Osteocyte (in vitro differentiated cells): ENCODE measurements at regions not wholly inside any gene's neighbourhood (a gene's known extent, or its start where the extent isn't known, plus 50 kb on each side); places are given as distances from the start of the nearest gene placed in this dataset.

Source experiments
- DNase-seq: peaks from one replicate; pipeline ENCODE4 v3.0.0; 2021; ENCODE audit warnings: mixed read lengths; ENCODE audit not compliant: unreplicated experiment; ENCODE audit errors: extremely low spot score
- H3K27ac Mint-ChIP-seq: one replicate; pipeline ENCODE4 v1.8.0; 2021; ENCODE audit warnings: mild to moderate bottlenecking, mixed read lengths; ENCODE audit not compliant: unreplicated experiment
- H3K27me3 Mint-ChIP-seq: one replicate; pipeline ENCODE4 v1.8.0; 2021; ENCODE audit warnings: mixed read lengths; ENCODE audit not compliant: unreplicated experiment
- H3K36me3 Mint-ChIP-seq: one replicate; pipeline ENCODE4 v1.8.0; 2021; ENCODE audit warnings: mixed read lengths; ENCODE audit not compliant: unreplicated experiment
- H3K4me1 Mint-ChIP-seq: one replicate; pipeline ENCODE4 v1.8.0; 2021; ENCODE audit warnings: mixed read lengths; ENCODE audit not compliant: unreplicated experiment
- H3K4me3 Mint-ChIP-seq: one replicate; pipeline ENCODE4 v1.8.0; 2021; ENCODE audit warnings: mild to moderate bottlenecking, moderate library complexity, mixed read lengths; ENCODE audit not compliant: unreplicated experiment
- H3K9me3 Mint-ChIP-seq: one replicate; pipeline ENCODE4 v1.8.0; 2021; ENCODE audit warnings: mixed read lengths; ENCODE audit not compliant: unreplicated experiment
- CTCF ChIP-seq: fragments of 200-600 bp; sonication (generic); IDR thresholded peaks from 2 replicates; pipeline ENCODE4 v1.5.0; 2021; ENCODE audit warnings: antibody characterized with exemption, mild to moderate bottlenecking, moderate library complexity

DNA sequence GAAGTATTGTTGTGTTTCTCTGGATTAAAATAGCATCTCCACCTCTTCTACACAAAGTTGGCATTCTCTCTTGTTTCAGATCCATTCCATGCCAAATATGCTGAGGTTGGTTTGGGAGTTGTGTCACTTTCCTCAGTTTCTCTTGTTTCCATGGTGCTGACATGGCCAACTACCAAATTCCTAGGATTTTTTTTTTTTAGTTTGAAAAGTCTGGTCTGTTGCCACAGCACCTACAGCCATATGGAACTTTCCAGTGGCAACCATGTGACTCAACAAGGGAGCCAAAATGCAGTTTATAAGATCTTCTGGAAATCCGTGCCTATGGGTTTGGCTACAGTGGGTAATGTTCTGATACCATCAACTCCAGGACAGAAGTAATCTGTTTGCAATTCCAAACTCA, 96.0 kb upstream of the CLSTN2 start:
- H3K36me3 Mint-ChIP-seq: no peaks in the 10 kb centered on the region
- no peak for DNase-seq
- TF ChIP-seq CTCF: no peak
- H3K4me1 Mint-ChIP-seq: no peaks in the 10 kb centered on the region
- no peak overlapping the region for H3K27ac Mint-ChIP-seq
- no peaks in the 10 kb centered on the region for H3K9me3 Mint-ChIP-seq
- peaks cover 22% of the 10 kb centered on the region for H3K27me3 Mint-ChIP-seq
- H3K4me3 Mint-ChIP-seq: no peak overlapping the region

DNA sequence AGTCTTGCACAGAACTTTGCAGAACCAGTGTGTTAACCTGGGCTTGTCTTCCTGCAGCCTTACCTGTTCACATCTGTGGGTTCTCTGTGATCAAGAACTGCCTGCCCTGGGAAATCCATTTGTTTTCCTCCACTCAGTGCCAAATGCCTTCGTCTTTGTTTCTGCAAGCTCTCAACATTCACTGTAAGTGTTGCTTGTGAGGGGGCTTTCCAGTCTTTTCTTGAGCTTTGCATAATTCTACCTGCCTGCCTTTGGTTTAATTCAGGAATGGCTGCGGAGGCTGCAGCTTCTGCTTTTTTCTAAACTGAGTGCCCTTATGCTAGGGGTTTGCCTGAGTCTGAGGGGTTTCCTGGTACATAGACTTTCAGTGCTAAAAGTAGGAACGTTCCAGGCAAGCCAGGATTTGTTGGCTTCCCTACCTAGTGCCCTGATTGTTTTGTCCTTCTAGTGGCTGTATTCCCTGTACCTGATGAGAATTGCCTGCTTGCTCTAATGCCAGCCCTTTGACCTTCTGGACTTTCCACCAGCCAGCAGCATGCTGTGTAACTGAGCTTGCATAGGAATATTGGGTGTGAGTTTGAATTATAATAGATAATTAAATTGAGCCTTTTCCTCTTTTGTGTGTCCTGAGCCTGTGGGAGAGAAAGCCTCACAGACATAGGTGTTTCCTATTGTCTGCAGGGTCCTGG, 96.6 kb upstream of the CLSTN2 start:
- no peaks in the 10 kb centered on the region for H3K9me3 Mint-ChIP-seq
- H3K36me3 Mint-ChIP-seq: no peaks in the 10 kb centered on the region
- H3K4me1 Mint-ChIP-seq: no peaks in the 10 kb centered on the region
- no peak for DNase-seq
- no peak overlapping the region for H3K27ac Mint-ChIP-seq
- TF ChIP-seq CTCF: no peak
- peaks cover 23% of the 10 kb centered on the region for H3K27me3 Mint-ChIP-seq
- no peak overlapping the region for H3K4me3 Mint-ChIP-seq

- Mint-ChIP-seq H3K27me3 (peaks cover 36% of the 10 kb centered on the region), H3K4me1 (no peaks in the 10 kb centered on the region), H3K9me3 (no peaks in the 10 kb centered on the region), H3K36me3 (no peaks in the 10 kb centered on the region), H3K27ac (no peak overlapping the region), H3K4me3 (no peak overlapping the region)
- TF ChIP-seq CTCF: no peak
- no peak for DNase-seq
Observed at GRCh38 chr3:139836698-139837464, 98.1 kb upstream of the CLSTN2 start.

DNA sequence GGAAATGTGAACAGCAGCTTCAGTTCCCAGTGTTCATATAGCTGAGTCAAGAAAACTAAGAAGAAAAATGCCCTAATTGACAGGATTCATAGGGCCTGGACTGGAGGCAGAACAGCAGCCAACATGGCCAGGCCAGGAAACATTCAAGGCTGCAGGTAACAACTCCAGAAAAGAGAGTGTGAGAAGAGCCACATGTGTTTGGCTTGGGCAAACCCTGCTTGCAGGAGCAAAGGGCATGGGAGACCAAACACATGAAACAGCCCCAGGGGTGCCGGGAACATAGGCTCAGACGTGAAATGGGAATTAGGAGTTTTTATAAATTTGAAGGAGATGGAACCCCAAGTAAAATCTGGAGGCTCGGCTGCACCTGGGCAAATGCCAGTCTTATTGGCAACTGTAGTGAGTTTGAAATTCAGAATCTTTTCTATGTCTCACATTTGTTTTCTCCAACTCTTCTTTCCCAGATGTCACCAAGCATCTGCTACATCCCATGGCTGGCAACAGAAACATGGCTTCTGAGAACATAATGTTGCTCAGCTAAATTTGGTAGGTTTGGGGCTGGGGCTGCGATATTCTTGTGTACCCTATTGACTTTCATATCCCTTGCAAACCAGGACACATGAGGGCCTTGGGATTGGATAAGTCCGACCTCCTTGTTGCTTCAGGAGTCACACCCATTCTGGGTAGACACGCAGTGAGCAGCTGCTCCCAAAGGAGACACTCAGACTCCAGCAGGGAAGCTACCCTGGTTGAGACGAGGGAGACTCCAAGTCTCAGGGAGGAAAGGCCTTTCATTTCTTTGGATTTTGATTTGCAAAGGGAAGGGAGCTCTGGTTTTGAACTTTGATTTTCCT, 98.9 kb upstream of the CLSTN2 start:
- H3K27ac Mint-ChIP-seq: no peak overlapping the region
- no peak overlapping the region for H3K4me3 Mint-ChIP-seq
- no peaks in the 10 kb centered on the region for H3K4me1 Mint-ChIP-seq
- no peaks in the 10 kb centered on the region for H3K36me3 Mint-ChIP-seq
- no peaks in the 10 kb centered on the region for H3K9me3 Mint-ChIP-seq
- no peak for TF ChIP-seq CTCF
- no peak for DNase-seq
- H3K27me3 Mint-ChIP-seq: peaks cover 40% of the 10 kb centered on the region

DNA sequence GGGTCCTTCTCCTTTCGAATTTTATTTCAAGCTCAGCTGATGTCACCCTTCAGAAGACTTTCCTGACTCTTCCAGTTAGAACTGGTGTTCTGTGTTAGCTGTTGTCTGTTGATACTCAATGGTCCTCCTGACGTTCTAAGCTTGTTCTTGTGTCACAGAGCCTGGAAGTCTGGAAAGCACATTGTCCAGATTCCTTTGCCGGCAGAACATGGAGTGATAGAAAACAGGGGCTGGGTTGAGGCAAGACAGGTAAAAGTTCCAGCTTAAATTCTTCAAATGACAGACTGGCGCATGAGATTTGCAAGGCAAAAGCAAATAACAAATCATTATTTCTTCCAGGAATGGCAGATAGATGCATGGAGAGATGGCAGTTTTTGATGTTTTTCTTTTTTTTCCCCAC, 102.0 kb upstream of the CLSTN2 start:
- Mint-ChIP-seq H3K27me3 (peaks cover 64% of the 10 kb centered on the region), H3K4me1 (peaks cover 3% of the 10 kb centered on the region), H3K9me3 (no peaks in the 10 kb centered on the region), H3K27ac (no peak overlapping the region), H3K4me3 (no peak overlapping the region), H3K36me3 (no peaks in the 10 kb centered on the region)
- DNase-seq: no peak
- TF ChIP-seq CTCF: no peak
